HG02943 (cell line): ENCODE measurements at regions not wholly inside any gene's neighbourhood (a gene's known extent, or its start where the extent isn't known, plus 50 kb on each side); places are given as distances from the start of the nearest gene placed in this dataset.

ENCODE experiments used
- ATAC-seq: cut with Tn5 transposase; IDR thresholded peaks from one replicate; pipeline ENCODE4 v1.9.1; 2021; ENCODE audit warnings: mild to moderate bottlenecking, low read depth, moderate library complexity; ENCODE audit not compliant: unreplicated experiment

DNA sequence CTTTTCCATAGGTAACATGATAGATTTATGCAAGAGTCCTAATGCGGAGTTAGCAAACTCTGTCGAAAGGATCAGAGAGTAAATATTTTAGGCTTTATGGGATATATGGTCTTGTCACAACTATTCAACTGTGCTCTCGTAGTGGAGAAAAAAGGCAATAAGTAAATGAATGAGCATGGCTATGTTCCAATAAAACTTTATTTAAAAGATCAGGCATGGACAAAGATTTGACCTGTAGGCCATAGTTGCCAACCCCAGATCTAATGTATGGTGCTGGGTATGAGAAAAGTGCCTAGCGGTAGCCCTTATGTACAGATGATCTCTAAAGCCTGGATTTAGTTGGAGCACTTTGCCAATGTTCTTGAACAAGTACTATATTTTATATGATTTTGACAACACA, 498.8 kb upstream of the C1orf87 start:
- ATAC-seq = no peak

GRCh38 chr1:60571811-60572210, 498.2 kb upstream of the C1orf87 start:
- no peak for ATAC-seq

- ATAC-seq = no peak
Measured at GRCh38 chr1:60569189-60569588, 495.6 kb upstream of the C1orf87 start.

DNA sequence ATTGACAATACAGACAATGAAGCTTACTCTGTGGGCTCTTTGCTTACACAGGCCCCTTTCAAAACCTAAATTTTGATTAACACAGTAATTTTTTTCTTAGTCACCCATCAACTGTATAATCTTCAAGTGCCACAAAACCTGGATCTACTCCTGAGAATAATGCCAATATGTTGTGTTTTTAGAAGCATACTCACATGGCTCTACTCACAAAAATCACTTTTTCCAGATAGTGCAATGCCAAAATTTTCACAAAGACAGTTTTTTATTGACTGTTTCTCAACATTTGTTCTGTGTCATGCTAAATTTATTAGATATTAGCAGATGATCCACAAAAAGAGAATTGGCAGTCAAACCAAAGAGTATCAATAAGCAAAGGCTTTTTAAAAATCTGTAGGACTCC, 493.7 kb upstream of the C1orf87 start:
- ATAC-seq = no peak

GRCh38 chr1:60564916-60565750, 491.6 kb upstream of the C1orf87 start:
- no peak for ATAC-seq

DNA sequence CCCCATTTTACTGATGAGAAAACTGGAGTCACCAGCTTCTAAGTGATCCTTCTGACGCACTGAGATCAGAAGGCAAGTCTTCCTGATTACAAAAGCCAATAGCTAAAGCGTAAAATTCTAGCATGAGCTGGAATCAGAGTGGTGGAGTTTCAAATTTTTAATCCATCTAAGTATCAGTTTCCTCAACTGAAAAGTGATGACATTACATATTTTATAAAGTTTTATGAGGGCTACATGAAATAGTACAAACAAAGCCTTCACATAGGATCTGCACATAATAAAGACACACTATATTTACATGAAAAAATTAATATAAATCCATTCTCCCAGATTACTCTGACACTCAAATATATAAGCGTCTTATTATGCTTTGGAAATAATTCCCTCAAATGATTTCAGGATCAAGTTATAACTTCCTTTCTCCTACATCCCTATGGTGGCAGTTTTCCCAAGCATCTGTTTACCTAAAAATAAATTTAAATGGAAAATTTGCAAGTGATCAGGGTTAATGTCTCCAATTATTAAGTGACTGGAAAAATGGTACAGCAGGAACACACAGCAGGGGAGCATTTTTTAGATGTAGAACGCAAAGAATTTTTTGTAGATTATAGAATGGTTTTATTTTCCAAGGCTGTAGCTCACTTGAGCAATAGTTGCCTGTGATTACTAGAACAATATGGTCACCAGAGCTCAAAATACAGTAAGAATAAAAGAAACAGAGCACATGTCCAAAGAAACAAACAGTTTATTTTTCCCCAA, 490.4 kb upstream of the C1orf87 start:
- ATAC-seq = no peak

DNA sequence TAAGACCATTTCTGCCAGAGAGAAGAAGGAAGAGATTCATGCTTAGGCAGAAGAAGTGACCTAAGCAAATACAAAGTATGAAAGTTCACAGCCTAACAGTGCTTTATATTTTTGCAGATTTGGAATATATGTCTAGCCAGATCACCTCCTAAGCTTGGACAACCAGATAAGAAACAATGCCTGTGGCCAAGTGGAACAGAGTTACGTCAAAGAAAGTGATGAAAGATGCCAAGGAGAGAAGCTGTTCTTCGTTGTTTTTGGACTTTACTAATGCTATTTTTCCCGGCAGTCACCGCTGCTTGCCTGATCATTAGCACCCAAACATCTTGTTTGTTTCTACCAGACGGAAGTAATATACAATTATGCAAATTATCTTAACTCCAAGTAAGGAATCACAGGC, 489.2 kb upstream of the C1orf87 start:
- no peak for ATAC-seq

DNA sequence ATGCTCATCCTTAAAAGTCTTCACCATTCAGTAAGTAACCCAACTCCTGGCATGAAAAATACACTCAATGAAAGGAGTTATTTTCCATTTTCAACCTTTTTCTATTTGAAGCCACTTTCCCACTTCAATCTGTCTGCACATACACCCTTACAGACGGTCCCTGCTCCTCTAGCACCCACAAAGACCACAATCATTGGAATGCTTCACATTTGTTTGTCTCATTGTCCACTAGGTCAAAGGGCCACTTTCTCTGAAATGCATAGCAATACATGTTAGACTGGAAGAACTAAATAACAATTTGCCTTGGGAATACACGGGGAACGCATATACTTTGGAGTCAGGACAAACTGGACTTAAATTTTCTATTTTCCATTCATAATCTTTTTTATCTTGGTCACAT, 487.1 kb upstream of the C1orf87 start:
- no peak for ATAC-seq

- ATAC-seq = no peak
Measured at GRCh38 chr1:60558236-60558635, 484.7 kb upstream of the C1orf87 start.

DNA sequence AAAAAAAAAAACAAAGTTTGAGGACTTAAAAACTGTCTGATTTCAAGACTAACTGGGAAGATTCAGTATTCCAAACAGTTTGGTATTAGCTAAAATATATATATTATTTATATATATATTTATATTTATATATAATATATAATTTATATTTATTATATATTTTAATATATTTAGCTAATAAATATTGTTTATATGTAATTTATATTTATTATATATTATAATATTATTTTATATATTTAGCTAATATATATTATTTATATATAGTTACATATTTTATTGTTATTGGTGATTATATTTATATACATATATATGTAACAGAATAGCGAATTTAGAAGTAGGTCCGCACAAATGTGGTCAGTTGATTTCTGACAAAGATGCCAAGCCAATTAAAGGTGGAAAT, 480.2 kb upstream of the C1orf87 start:
- ATAC-seq = no peak

- no peak for ATAC-seq
Measured at GRCh38 chr1:60547821-60548220, 474.3 kb upstream of the C1orf87 start.

- no peak for ATAC-seq
Measured at GRCh38 chr1:60541831-60542532, 468.4 kb upstream of the C1orf87 start.

DNA sequence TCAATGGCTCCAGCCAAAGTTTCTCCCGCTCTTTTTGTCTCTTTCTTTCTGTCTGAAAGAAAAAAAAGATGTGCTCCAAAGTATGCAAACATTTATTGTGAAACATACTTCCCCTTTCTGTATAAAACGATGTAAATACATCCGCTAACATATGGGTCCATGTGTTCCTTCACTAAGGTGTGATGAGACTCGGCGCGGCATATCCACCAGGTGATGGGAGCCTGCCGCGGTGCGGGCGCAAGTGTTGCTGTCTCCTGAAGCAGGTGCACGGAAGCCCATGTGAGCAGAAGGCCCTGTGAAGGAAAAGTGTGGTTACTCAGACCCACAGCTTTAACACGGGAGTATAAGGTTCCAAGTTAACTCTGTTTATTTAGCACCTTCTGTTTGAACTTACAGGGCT, 466.6 kb upstream of the C1orf87 start:
- no peak for ATAC-seq

DNA sequence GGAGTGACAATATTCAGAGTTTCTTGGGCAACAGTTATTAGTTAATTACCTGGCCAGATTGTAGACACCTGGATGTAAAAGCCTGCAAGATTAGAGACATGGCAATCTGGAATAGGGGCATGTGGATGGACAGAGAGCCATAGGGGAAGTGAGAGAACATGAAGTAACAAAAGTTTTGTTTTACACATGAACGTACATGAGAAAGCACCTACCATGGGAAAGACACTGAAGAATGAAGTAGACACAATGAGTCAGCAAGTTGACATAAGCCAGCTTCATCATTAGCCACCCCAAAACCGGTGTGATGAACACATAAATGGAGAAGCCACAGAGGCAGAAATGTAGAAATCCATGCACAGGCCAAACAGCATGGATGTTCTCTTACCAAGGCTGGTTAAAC, 462.1 kb upstream of the C1orf87 start:
- no peak for ATAC-seq

DNA sequence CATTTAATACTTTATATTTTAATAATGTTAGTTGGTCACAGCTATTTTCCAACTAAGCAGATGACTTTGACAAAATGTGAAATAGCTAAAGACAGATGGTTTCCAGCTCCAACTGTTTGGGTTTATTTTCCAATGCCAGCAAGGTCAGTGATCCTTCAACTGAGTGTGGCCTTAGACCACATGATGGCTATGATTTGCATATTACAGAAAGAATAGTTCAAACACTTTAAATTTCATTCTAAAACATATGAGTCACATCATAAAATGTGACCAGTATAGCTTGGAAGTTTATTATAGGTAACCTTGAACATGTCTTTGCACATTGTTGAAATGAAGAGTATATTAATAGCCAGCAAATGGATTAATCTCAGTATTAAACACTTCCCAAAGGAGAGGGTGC, 454.0 kb upstream of the C1orf87 start:
- ATAC-seq = no peak

DNA sequence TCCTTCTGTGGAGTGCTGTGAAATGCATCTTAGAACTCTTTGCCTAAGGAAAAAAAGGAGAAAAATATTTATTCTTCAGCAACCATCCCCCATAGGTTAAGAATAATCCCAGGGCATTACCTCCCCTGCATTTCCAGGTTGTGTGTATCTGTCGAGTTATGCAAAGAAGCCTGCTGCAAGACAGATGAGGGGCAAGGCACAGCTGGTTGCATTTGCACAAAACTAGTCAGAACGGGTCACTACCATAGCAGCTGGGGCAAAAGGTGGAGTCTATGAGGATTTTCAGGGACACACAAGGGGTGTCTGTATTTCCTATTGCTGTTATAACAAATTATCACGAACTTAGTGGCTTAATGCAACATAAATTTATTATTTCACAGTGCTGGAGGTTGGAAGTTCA, 443.4 kb upstream of the C1orf87 start:
- no peak for ATAC-seq

DNA sequence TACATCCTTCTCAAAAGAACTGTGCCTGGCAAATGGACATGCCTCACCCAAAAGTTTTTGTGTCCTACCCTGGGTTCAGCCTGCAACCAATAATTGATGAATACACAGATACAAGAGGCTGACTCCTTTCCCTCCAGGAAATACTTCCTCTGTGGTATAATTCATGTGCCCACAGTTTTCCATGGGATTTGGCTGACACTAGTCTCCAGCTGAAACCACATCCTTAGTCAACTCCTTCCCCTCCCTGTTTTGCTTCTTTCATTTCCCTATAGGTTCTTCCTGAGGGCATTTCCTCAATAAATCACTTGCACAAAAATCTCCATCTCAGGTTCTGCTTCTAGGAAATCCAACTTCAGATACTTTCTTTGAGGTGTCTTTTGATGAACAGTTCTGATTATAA, 436.6 kb upstream of the C1orf87 start:
- ATAC-seq = no peak

DNA sequence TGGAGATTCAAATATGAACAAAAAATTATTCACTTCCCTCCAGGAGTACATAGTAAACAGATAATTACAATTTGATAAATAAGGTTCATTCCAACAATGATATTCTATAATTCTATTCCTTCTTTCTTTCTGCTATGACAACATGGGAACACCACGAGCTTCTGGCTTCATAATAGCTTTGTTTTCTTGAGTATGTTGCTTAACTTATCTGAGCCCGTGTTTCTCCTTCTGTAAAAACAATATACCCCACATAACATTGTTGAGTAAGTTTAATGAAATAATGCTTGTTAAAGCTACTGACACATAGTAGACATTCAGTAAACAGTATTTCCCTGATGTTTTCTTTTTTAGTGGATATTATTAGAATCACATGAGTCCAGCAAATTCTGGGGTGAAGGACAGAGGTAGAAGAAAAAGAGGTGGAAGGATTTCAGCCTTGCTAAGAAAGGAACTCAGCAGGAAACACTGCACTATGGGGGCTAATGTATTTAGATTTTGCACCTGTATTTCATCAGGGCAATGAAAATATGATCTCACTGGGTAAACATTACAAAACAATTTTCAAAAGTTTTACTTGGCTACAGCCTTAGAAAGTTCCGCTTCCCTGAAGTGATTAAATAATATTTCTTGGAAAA, 430.8 kb upstream of the C1orf87 start:
- no peak for ATAC-seq

GRCh38 chr1:60503266-60503925, 429.8 kb upstream of the C1orf87 start:
- ATAC-seq = no peak

DNA sequence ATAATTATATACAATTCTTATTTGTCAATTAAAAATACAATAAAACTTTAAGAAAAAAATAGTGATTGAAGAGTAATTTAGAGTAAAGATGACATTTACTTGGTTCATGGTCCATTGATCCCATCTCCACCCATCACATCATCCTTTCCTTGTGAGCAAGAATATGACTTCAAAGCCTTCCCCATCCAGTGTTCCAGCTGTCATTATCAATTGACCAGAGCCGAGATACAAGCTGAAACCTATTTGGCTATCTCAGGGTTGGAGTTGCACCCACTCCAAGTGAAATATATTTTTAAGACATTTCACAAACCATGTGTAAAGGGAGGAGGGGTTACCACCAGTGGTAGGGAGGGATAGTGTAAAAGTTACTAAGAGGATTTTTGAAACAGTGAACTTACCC, 428.9 kb upstream of the C1orf87 start:
- ATAC-seq = no peak
